Lower lobe of right lung (tissue), 2 donors: ENCODE measurements at regions not wholly inside any gene's neighbourhood (a gene's known extent, or its start where the extent isn't known, plus 50 kb on each side); places are given as distances from the start of the nearest gene placed in this dataset.
A peak's percentile ranks its signal among the peaks of the same experiment; 100 is the strongest.

Source experiments
- ATAC-seq, 2 donors: fragments of 200-7000 bp; cut with Tn5 transposase; one replicate each; pipeline ENCODE4 v1.9.1; 2020 to 2022; ENCODE audit warnings: mild to moderate bottlenecking in 2 of 2, moderate library complexity in 2 of 2
- DNase-seq: peaks from one replicate; pipeline ENCODE4 v3.0.0-alpha.2; 2020
- H3K27ac ChIP-seq: fragments of 200-600 bp; one replicate; pipeline ENCODE4 v1.8.0; 2022
- H3K27me3 ChIP-seq: fragments of 200-600 bp; one replicate; pipeline ENCODE4 v1.8.0; 2022; ENCODE audit warnings: low read depth
- H3K36me3 ChIP-seq: fragments of 200-600 bp; one replicate; pipeline ENCODE4 v1.8.0; 2022; ENCODE audit warnings: mild to moderate bottlenecking
- H3K4me1 ChIP-seq: fragments of 200-600 bp; one replicate; pipeline ENCODE4 v1.8.0; 2022
- H3K4me3 ChIP-seq: fragments of 200-600 bp; one replicate; pipeline ENCODE4 v1.8.0; 2022; ENCODE audit warnings: mild to moderate bottlenecking
- H3K9me3 ChIP-seq: fragments of 200-600 bp; one replicate; pipeline ENCODE4 v1.8.0; 2022
- CTCF ChIP-seq: fragments of 200-600 bp; IDR thresholded peaks from one replicate; pipeline ENCODE4 v1.8.0; 2022; ENCODE audit warnings: antibody characterized with exemption, mild to moderate bottlenecking
- intact Hi-C: fragments of 100-400 bp; cut with DNase I; formaldehyde crosslinking; loops from one replicate; pipeline ENCODE4 v1.11.0; 2022
- donor health status: DM: no; HTN: yes; CAD: no; lungs with severe emphysema.

GRCh38 chr15:58267051-58267450, 128.9 kb downstream of the AQP9 start:
- Histone ChIP-seq H3K27ac (no peak overlapping the region), H3K4me1 (peaks cover 7% of the 10 kb centered on the region), H3K27me3 (no peaks in the 10 kb centered on the region), H3K4me3 (no peak overlapping the region), H3K36me3 (no peaks in the 10 kb centered on the region), H3K9me3 (peaks cover 4% of the 10 kb centered on the region)
- no peak for DNase-seq
- no peak for ATAC-seq
- TF ChIP-seq CTCF: no peak
- intact Hi-C loops: no loop called here

- peaks cover 4% of the 10 kb centered on the region for H3K9me3 ChIP-seq
- H3K27me3 ChIP-seq: no peaks in the 10 kb centered on the region
- peaks cover 7% of the 10 kb centered on the region for H3K4me1 ChIP-seq
- no peak overlapping the region for H3K27ac ChIP-seq
- no peak overlapping the region for H3K4me3 ChIP-seq
- TF ChIP-seq CTCF: no peak
- DNase-seq: no peak
- intact Hi-C loops: no loop called here
- no peaks in the 10 kb centered on the region for H3K36me3 ChIP-seq
- ATAC-seq: no peak
Measured at GRCh38 chr15:58268746-58269267, 130.6 kb downstream of the AQP9 start.

- no peaks in the 10 kb centered on the region for H3K36me3 ChIP-seq
- H3K4me3 ChIP-seq: no peak overlapping the region
- no peaks in the 10 kb centered on the region for H3K27me3 ChIP-seq
- peaks cover 7% of the 10 kb centered on the region for H3K4me1 ChIP-seq
- H3K9me3 ChIP-seq: peaks cover 4% of the 10 kb centered on the region
- ATAC-seq: peak; percentile 89 to 93
- no peak for DNase-seq
- intact Hi-C loops: no loop called here
- no peak overlapping the region for H3K27ac ChIP-seq
- TF ChIP-seq CTCF: peak; percentile 66
Measured at GRCh38 chr15:58269455-58270414, 131.6 kb downstream of the AQP9 start.

- peaks cover 7% of the 10 kb centered on the region for H3K4me1 ChIP-seq
- TF ChIP-seq CTCF: no peak
- H3K9me3 ChIP-seq: peaks cover 4% of the 10 kb centered on the region
- intact Hi-C loops: no loop called here
- no peaks in the 10 kb centered on the region for H3K27me3 ChIP-seq
- H3K27ac ChIP-seq: no peak overlapping the region
- no peak overlapping the region for H3K4me3 ChIP-seq
- no peak for DNase-seq
- ATAC-seq: no peak
- no peaks in the 10 kb centered on the region for H3K36me3 ChIP-seq
Measured at GRCh38 chr15:58271410-58271809, 133.2 kb downstream of the AQP9 start.

- no peaks in the 10 kb centered on the region for H3K36me3 ChIP-seq
- intact Hi-C loops: no loop called here
- no peak for TF ChIP-seq CTCF
- H3K4me1 ChIP-seq: peaks cover 7% of the 10 kb centered on the region
- H3K27ac ChIP-seq: no peak overlapping the region
- peaks cover 4% of the 10 kb centered on the region for H3K9me3 ChIP-seq
- DNase-seq: no peak
- no peak for ATAC-seq
- no peak overlapping the region for H3K4me3 ChIP-seq
- no peaks in the 10 kb centered on the region for H3K27me3 ChIP-seq
Measured at GRCh38 chr15:58273104-58273503, 134.9 kb downstream of the AQP9 start.
